ENCODE measurements at regions not wholly inside any gene's neighbourhood (a gene's known extent, or its start where the extent isn't known, plus 50 kb on each side); places are given as distances from the start of the nearest gene placed in this dataset.

GRCh38 chr13:80273718-80274117 lies 67.2 kb downstream of the SPRY2 start:
- H3K9me3 Mint-ChIP-seq, result peaks cover 13 to 22% of the 10 kb centered on the region in 2 experiments; a peak in 4 of 5 replicates
- DNase-seq, result no peak
- WGBS (ENCODE audit: extremely low coverage, insufficient read length, low lambda C conversion rate), result no CpG with 5 or more reads among the region's 3 CpGs

More at GRCh38 chr13:80273718-80274117, 67.2 kb downstream of the SPRY2 start:
- TF ChIP-seq, protein P1, sequence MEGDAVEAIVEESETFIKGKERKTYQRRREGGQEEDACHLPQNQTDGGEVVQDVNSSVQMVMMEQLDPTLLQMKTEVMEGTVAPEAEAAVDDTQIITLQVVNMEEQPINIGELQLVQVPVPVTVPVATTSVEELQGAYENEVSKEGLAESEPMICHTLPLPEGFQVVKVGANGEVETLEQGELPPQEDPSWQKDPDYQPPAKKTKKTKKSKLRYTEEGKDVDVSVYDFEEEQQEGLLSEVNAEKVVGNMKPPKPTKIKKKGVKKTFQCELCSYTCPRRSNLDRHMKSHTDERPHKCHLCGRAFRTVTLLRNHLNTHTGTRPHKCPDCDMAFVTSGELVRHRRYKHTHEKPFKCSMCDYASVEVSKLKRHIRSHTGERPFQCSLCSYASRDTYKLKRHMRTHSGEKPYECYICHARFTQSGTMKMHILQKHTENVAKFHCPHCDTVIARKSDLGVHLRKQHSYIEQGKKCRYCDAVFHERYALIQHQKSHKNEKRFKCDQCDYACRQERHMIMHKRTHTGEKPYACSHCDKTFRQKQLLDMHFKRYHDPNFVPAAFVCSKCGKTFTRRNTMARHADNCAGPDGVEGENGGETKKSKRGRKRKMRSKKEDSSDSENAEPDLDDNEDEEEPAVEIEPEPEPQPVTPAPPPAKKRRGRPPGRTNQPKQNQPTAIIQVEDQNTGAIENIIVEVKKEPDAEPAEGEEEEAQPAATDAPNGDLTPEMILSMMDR (conservative IDR thresholded peaks at IDR 0.05), result no peak
- H3K4ac ChIP-seq (ENCODE audit: low read depth, low read length), result no peak overlapping the region
- no peaks in the 10 kb centered on the region for H3K23me2 ChIP-seq (ENCODE audit: insufficient read length, low read depth, low read length, poor library complexity, severe bottlenecking)
- H3K14ac ChIP-seq (ENCODE audit: insufficient read depth, low read length), result no peak overlapping the region
- no peak overlapping the region for H2BK5ac ChIP-seq (ENCODE audit: insufficient read length, low read length)
- H3K27ac ChIP-seq (ENCODE audit: insufficient read length, low read depth, low read length), result no peak overlapping the region
- no peak overlapping the region for H3T11ph ChIP-seq (ENCODE audit: low read length)
- H4K5ac ChIP-seq (ENCODE audit: insufficient read length, low read depth, low read length), result no peak overlapping the region
- H3K9ac ChIP-seq (ENCODE audit: extremely low read depth, insufficient read length, low read length), result no peak overlapping the region
- Mint-ChIP-seq H3K27ac (no peak overlapping the region), H3K4me1 (peaks cover 11 to 13% of the 10 kb centered on the region in 2 experiments), H3K27me3 (ENCODE audit: low read depth) (no peaks in the 10 kb centered on the region), H3K36me3 (ENCODE audit: insufficient read depth in 1 of 3, low read depth in 3 of 3) (peaks cover 7 to 25% (median 12%) of the 10 kb centered on the region in 3 experiments), H3K4me3 (no peak overlapping the region)
- no peaks in the 10 kb centered on the region for H3K79me2 ChIP-seq (ENCODE audit: insufficient read depth, low read length)
- H3K27me3 ChIP-seq (ENCODE audit: insufficient read depth, low read length), result no peaks in the 10 kb centered on the region
- H3K23ac ChIP-seq (ENCODE audit: insufficient read length, low read depth, low read length), result no peak overlapping the region
- H2BK20ac ChIP-seq (ENCODE audit: low read depth, low read length, poor library complexity, severe bottlenecking), result no peak overlapping the region
- H2AFZ ChIP-seq (ENCODE audit: low read length), result no peak overlapping the region
- H3K18ac ChIP-seq (ENCODE audit: insufficient read length, low read depth, low read length), result no peak overlapping the region
- H3K56ac ChIP-seq (ENCODE audit: insufficient read length, low read depth, low read length), result no peak overlapping the region
- H2BK15ac ChIP-seq (ENCODE audit: low read depth, low read length), result no peak overlapping the region
- H4K8ac ChIP-seq (replicated peaks; ENCODE audit: insufficient read length, low read depth, low read length), result no peak overlapping the region
- no peak overlapping the region for H3K4me2 ChIP-seq (ENCODE audit: insufficient read depth, insufficient read length, low read length)
- no peaks in the 10 kb centered on the region for H3K79me1 ChIP-seq (ENCODE audit: insufficient read depth, low read depth, low read length, poor library complexity, severe bottlenecking)
- no peak overlapping the region for H4K91ac ChIP-seq (ENCODE audit: insufficient read length, low read depth, low read length)
- no peak overlapping the region for H2BK12ac ChIP-seq (ENCODE audit: insufficient read length, low read depth, low read length)
- H2BK120ac ChIP-seq (ENCODE audit: low read depth, low read length, poor library complexity, severe bottlenecking), result no peak overlapping the region
- H2AK5ac ChIP-seq (ENCODE audit: insufficient read length, low read length), result no peak overlapping the region
- no peaks in the 10 kb centered on the region for H3K9me3 ChIP-seq (ENCODE audit: control insufficient read depth, low read depth, low read length)
- no peaks in the 10 kb centered on the region for H4K20me1 ChIP-seq (ENCODE audit: control insufficient read depth, insufficient read depth, insufficient read length)
- H3K4me1 ChIP-seq (ENCODE audit: insufficient read depth, low read length), result no peaks in the 10 kb centered on the region; the same call in 1 of the 2 replicates
